Brain microvascular endothelial cell (primary cell): ENCODE measurements at regions not wholly inside any gene's neighbourhood (a gene's known extent, or its start where the extent isn't known, plus 50 kb on each side); places are given as distances from the start of the nearest gene placed in this dataset.

Source experiments
- DNase-seq: peaks from one replicate; pipeline ENCODE4 v3.0.0-alpha.2; 2020
- H3K27ac ChIP-seq: fragments of 250-450 bp; sonication (Bioruptor Pico); 2 replicates; pipeline ENCODE4 v1.5.1; 2020; ENCODE audit warnings: mild to moderate bottlenecking, moderate library complexity
- H3K27me3 ChIP-seq: fragments of 250-450 bp; sonication (Bioruptor Pico); replicated peaks from 2 replicates; pipeline ENCODE4 v1.5.1; 2020; ENCODE audit warnings: mild to moderate bottlenecking
- H3K36me3 ChIP-seq: fragments of 250-450 bp; sonication (Bioruptor Pico); replicated peaks from 2 replicates; pipeline ENCODE4 v1.5.1; 2020; ENCODE audit warnings: mild to moderate bottlenecking
- H3K4me3 ChIP-seq: 2 replicates; pipeline ENCODE4 v1.5.1; 2011; ENCODE audit warnings: low read depth, mild to moderate bottlenecking, control low read depth, low read length, moderate library complexity
- in situ Hi-C: cut with HindIII; loops from 2 replicates; pipeline ENCODE4 v1.10.0; 2017; ENCODE audit warnings: low sequenced_read_pairs, low pct_ligation_motif_present
- TF ChIP-seq, protein P1 (sequence below): IDR thresholded peaks from 2 replicates; pipeline ENCODE4 v1.5.1; 2011; ENCODE audit warnings: low read depth, mild to moderate bottlenecking, moderate library complexity, low read length, control low read depth, inconsistent platforms; ENCODE audit errors: missing control alignments

DNA sequence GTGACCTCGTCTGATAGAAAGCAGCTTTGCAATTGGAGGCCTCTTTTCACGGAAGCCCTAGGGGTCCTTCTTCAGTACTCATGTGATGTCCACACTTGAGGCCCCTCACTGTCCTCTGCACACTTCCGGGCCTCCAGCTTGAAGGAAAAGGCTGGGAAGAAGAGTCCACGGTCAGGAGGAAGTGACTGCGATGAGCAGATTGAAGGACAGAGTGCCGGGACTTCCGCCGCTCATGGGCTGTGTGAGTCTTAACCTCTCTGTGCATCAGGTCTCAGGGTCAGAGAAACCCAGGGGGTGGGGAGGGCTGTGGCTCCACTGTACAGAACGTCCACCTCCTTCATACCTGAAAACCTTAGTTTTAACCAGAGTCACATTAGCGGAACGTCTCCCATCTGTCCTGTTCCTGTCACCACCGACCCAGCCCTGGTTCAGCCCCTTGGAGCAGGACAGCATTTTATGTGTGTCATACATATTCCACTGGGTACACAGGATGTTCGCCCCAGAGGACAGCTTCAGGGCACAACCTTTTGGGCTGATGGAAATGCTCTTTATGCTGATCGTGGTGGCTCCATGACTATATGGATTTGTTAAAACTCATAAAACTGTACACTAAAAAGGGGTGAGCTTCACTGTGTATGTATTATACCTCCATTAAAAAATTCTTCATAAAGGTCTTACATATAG lies 51.0 kb upstream of the SORCS2 start:
- TF ChIP-seq, protein P1, sequence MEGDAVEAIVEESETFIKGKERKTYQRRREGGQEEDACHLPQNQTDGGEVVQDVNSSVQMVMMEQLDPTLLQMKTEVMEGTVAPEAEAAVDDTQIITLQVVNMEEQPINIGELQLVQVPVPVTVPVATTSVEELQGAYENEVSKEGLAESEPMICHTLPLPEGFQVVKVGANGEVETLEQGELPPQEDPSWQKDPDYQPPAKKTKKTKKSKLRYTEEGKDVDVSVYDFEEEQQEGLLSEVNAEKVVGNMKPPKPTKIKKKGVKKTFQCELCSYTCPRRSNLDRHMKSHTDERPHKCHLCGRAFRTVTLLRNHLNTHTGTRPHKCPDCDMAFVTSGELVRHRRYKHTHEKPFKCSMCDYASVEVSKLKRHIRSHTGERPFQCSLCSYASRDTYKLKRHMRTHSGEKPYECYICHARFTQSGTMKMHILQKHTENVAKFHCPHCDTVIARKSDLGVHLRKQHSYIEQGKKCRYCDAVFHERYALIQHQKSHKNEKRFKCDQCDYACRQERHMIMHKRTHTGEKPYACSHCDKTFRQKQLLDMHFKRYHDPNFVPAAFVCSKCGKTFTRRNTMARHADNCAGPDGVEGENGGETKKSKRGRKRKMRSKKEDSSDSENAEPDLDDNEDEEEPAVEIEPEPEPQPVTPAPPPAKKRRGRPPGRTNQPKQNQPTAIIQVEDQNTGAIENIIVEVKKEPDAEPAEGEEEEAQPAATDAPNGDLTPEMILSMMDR, result no peak
- Histone ChIP-seq H3K4me3 (no peak overlapping the region), H3K27me3 (peaks cover 3% of the 10 kb centered on the region), H3K27ac (no peak overlapping the region), H3K36me3 (no peaks in the 10 kb centered on the region)
- in situ Hi-C loops, result no loop called here
- DNase-seq, result no peak

DNA sequence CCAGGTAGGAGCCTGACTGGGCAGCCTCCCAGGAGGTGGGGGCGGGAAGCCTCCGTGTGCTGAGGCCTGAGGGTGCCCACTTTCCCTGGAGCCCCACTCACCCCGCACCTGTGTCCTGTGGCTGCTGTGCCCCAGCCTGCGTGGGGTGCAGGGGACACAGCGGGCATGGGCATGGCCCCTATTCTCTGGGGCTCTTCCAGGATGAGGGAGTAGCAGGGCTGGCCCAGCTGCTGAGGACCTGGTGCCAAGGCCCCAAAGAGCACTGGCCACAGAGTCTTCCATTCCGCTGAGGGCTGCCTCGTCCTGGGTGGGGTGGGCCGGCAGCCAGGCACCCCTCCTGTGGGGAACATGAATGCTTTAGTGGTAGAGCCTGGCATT lies 51.7 kb upstream of the SORCS2 start:
- TF ChIP-seq, protein P1, result no peak
- DNase-seq, result no peak
- in situ Hi-C loops, result no loop called here
- no peak overlapping the region for H3K27ac ChIP-seq
- H3K27me3 ChIP-seq, result peaks cover 3% of the 10 kb centered on the region
- no peak overlapping the region for H3K4me3 ChIP-seq
- H3K36me3 ChIP-seq, result no peaks in the 10 kb centered on the region

DNA sequence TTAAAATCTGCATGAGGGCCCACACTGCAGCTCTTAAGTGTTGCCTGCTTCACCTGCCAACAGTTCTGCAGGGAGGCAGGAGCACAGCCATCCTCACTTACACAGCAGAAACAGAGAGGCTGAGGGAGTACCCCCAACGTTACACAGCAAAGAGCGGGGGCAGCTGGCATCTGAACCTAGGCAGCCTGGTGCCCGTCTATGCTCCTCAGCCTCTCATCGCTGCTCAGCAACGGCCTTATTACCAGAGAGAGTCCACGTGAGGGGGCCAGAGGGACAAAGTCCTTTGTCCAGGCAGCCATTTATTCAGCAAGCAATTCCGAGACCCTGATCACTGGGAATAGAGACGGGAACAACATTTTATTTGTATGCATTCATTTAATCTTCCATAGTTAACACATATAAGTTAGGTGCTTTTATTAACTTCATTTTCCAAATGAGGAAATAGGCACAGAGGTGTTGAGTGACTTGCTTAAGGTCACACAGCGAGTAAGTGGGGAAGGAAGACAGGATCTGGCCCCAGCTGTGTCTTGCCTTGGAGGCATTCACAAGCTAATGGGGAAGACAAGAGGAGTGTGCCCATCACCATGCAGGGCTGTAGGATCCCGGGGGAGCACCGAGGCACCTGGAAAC lies 52.2 kb upstream of the SORCS2 start:
- TF ChIP-seq, protein P1, result no peak

DNA sequence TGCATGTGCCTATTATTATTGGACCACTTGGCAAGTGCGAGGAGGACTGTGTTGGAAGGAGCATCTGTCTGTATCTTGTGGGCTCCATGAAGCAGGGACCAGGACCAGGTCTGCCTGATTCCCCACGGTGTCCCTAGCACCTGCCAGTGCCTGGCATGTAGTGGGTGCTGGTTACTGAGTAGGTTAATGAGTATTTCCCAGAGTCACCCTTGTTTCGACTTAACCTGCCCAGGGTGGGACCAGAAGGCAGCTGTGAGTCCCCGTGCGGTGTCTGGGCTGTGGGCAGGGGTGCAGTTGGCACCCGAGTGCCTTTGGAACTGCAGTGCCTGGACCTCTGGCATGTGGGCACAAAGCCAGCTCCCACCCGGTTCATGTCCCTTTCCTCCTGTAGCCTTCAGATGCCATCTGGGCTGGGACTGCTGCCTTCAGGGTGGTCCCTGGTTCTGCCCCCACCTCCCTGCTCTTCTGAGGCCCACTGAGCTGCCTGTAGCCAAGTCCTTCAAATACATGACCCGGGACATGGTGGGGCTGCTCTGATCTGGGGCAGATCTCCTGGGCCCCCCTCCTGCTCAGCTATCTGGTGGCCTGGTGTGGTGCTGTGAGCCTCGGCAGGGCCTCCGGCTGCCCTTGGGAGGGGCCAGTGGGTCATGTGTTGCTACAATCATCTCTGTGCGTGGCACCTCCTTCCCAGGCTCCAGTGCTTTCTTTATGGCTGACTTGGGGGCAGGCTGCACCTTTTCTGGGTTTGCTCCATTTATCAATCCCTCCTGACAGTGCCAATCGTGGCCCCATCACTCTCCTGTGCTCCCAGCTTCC lies 53.0 kb upstream of the SORCS2 start:
- in situ Hi-C loops, result no loop called here

More for the DNA sequence above, 52.2 kb upstream of the SORCS2 start:
- no peak overlapping the region for H3K27ac ChIP-seq
- in situ Hi-C loops, result no loop called here
- no peaks in the 10 kb centered on the region for H3K36me3 ChIP-seq
- no peak overlapping the region for H3K4me3 ChIP-seq
- no peak for DNase-seq
- H3K27me3 ChIP-seq, result peaks cover 3% of the 10 kb centered on the region

DNA sequence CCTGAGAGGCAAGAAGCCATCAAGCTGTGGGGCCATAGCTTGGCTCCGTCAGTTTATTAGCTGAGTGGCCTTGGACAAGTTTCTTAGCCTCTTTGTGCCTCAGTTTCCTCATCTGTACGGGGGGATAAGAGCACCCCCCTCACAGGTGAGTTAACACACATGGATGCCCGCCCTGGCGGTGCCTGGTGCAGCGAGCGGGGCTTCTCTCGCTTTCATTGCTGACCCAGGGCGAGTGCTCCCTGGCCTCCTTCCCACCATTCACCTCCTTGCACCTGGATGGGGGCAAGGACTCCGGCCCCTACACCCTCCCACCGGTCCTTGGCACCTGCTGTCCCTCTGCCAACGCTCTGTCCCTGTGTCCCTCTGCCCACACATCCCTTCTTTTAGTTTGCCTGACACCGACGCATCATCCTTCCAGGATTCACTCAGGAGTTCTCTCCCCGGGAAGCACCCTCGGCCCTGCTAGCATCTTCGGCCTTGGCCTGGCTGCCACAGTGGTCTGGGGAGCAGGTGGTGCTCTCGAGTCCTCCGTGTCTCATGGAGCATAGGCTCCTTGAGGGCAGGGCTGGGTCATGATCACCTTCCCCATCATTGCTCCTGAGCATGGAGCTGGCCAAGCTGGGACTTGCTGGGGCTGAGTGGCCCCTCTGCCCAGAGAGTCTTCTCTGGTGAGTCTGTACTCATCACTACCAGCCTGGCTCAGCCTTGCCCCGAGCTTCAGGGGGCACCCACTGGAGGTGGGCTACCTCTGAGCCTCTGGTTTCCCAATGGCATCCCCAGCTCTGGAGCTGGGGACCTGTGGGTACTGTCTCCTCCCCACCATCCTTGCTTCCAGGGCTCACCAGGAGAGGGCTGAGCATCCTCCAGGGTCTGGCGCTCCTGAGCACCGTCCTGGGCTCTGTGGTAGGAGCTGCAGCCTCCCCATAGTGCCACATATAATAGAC lies 53.8 kb upstream of the SORCS2 start:
- H3K27me3 ChIP-seq, result peaks cover 3% of the 10 kb centered on the region
- TF ChIP-seq, protein P1, result no peak
- no peak overlapping the region for H3K4me3 ChIP-seq
- no peaks in the 10 kb centered on the region for H3K36me3 ChIP-seq
- in situ Hi-C loops, result no loop called here
- no peak for DNase-seq
- no peak overlapping the region for H3K27ac ChIP-seq

More for the DNA sequence above, 53.0 kb upstream of the SORCS2 start:
- Histone ChIP-seq H3K27me3 (peaks cover 3% of the 10 kb centered on the region), H3K36me3 (no peaks in the 10 kb centered on the region), H3K27ac (no peak overlapping the region), H3K4me3 (no peak overlapping the region)
- TF ChIP-seq, protein P1, result no peak
- no peak for DNase-seq
